Mesenchymal stem cell (in vitro differentiated cells and primary cell): ENCODE measurements at regions not wholly inside any gene's neighbourhood (a gene's known extent, or its start where the extent isn't known, plus 50 kb on each side); places are given as distances from the start of the nearest gene placed in this dataset.

Experiments used
- DNase-seq: peaks from one replicate; pipeline ENCODE4 v3.0.0-alpha.2; 2013
- H2AFZ ChIP-seq: one replicate; pipeline ENCODE4 v1.6.1; 2013; ENCODE audit warnings: low read depth, mild to moderate bottlenecking, control low read depth, inconsistent platforms, low read length, moderate library complexity
- H2AK5ac ChIP-seq: 2 replicates; pipeline ENCODE4 v1.6.1; 2013; ENCODE audit warnings: low read length, moderate library complexity, mild to moderate bottlenecking, inconsistent platforms; ENCODE audit not compliant: severe bottlenecking
- H2BK120ac ChIP-seq: one replicate; pipeline ENCODE4 v1.6.1; 2013; ENCODE audit warnings: low read depth, mild to moderate bottlenecking, inconsistent platforms, low read length, moderate library complexity
- H2BK12ac ChIP-seq, 2 experiments: one replicate each; pipeline ENCODE4 v1.6.1; 2013; ENCODE audit warnings: inconsistent platforms in 2 of 2, low read length in 2 of 2, mild to moderate bottlenecking in 2 of 2, moderate library complexity in 2 of 2, control low read depth in 1 of 2
- H2BK15ac ChIP-seq: one replicate; pipeline ENCODE4 v1.6.1; 2013; ENCODE audit warnings: mild to moderate bottlenecking, low read depth, inconsistent platforms; ENCODE audit not compliant: poor library complexity, severe bottlenecking
- H2BK5ac ChIP-seq: 2 replicates; pipeline ENCODE4 v1.6.1; 2013; ENCODE audit warnings: low read depth, mild to moderate bottlenecking, low read length, control low read depth, inconsistent platforms; ENCODE audit not compliant: poor library complexity, severe bottlenecking
- H3K14ac ChIP-seq, 2 experiments: one replicate each; pipeline ENCODE4 v1.6.1; 2013; ENCODE audit warnings: inconsistent platforms in 2 of 2, low read length in 2 of 2, control low read depth in 1 of 2, mild to moderate bottlenecking in 1 of 2, moderate library complexity in 1 of 2
- H3K18ac ChIP-seq, 2 experiments: one replicate each; pipeline ENCODE4 v1.6.1; 2013; ENCODE audit warnings: inconsistent platforms in 2 of 2, low read length in 2 of 2, control low read depth in 1 of 2, low read depth in 1 of 2, mild to moderate bottlenecking in 1 of 2
- H3K23ac ChIP-seq, 2 experiments: one replicate each; pipeline ENCODE4 v1.6.1; 2013; ENCODE audit warnings: inconsistent platforms in 2 of 2, low read length in 2 of 2, mild to moderate bottlenecking in 2 of 2, moderate library complexity in 2 of 2, control low read depth in 1 of 2
- H3K27ac ChIP-seq: 2 replicates; pipeline ENCODE4 v1.5.1; 2013; ENCODE audit warnings: mild to moderate bottlenecking, moderate library complexity, low read length, control low read depth, inconsistent platforms; ENCODE audit not compliant: poor library complexity, severe bottlenecking
- H3K27me3 ChIP-seq, 2 experiments: 2 replicates each; pipeline versions ENCODE4 v1.6.1 to v1.7.0; 2013; ENCODE audit warnings: low read length in 2 of 2, mild to moderate bottlenecking in 2 of 2, moderate library complexity in 2 of 2, control low read depth in 1 of 2, inconsistent platforms in 1 of 2; ENCODE audit not compliant: control insufficient read depth in 1 of 2, insufficient read depth in 1 of 2
- H3K36me3 ChIP-seq, 2 experiments: 2 replicates each; pipeline versions ENCODE4 v1.6.1 to v1.7.0; 2013; ENCODE audit warnings: low read length in 2 of 2, control low read depth in 1 of 2, inconsistent platforms in 1 of 2, low read depth in 1 of 2, mild to moderate bottlenecking in 1 of 2; ENCODE audit not compliant: insufficient read depth in 2 of 2, control insufficient read depth in 1 of 2
- H3K4ac ChIP-seq, 2 experiments: one replicate each; pipeline ENCODE4 v1.6.1; 2013; ENCODE audit warnings: inconsistent platforms in 2 of 2, low read length in 2 of 2, mild to moderate bottlenecking in 2 of 2, moderate library complexity in 2 of 2, control low read depth in 1 of 2, low read depth in 1 of 2
- H3K4me1 ChIP-seq: 2 replicates; pipeline ENCODE4 v1.6.1; 2013; ENCODE audit warnings: low read depth, low read length, control low read depth; ENCODE audit not compliant: control insufficient read depth, insufficient read depth
- H3K4me2 ChIP-seq: 2 replicates; pipeline ENCODE4 v1.6.1; 2013; ENCODE audit warnings: low read length, mild to moderate bottlenecking, inconsistent platforms; ENCODE audit not compliant: poor library complexity, severe bottlenecking
- H3K4me3 ChIP-seq, 2 experiments: 2 replicates each; pipeline versions ENCODE4 v1.5.1 to v1.7.0; 2013; ENCODE audit warnings: low read length in 2 of 2, mild to moderate bottlenecking in 2 of 2, control low read depth in 1 of 2, low read depth in 1 of 2; ENCODE audit not compliant: insufficient read depth in 1 of 2
- H3K79me1 ChIP-seq: replicated peaks from 2 replicates; pipeline ENCODE4 v1.6.1; 2013; ENCODE audit warnings: mild to moderate bottlenecking, control low read depth, low read length, inconsistent platforms; ENCODE audit not compliant: poor library complexity, severe bottlenecking
- H3K9ac ChIP-seq: 2 replicates; pipeline ENCODE4 v1.7.0; 2013; ENCODE audit warnings: mild to moderate bottlenecking, low read length, moderate library complexity
- H3K9me3 ChIP-seq: 2 replicates; pipeline ENCODE4 v1.7.0; 2013; ENCODE audit warnings: mild to moderate bottlenecking, low read length; ENCODE audit not compliant: control insufficient read depth
- H4K8ac ChIP-seq: one replicate; pipeline ENCODE4 v1.6.1; 2013; ENCODE audit warnings: inconsistent platforms, mild to moderate bottlenecking, low read length, moderate library complexity
- H4K91ac ChIP-seq: one replicate; pipeline ENCODE4 v1.6.1; 2013; ENCODE audit warnings: mild to moderate bottlenecking, low read length, inconsistent platforms
- WGBS: methylation state at CpG from one replicate; pipeline ENCODE4 v1.1.7; 2013; ENCODE audit warnings: mixed read lengths; 5-methylcytosine and 5-hydroxymethylcytosine counted together

DNA sequence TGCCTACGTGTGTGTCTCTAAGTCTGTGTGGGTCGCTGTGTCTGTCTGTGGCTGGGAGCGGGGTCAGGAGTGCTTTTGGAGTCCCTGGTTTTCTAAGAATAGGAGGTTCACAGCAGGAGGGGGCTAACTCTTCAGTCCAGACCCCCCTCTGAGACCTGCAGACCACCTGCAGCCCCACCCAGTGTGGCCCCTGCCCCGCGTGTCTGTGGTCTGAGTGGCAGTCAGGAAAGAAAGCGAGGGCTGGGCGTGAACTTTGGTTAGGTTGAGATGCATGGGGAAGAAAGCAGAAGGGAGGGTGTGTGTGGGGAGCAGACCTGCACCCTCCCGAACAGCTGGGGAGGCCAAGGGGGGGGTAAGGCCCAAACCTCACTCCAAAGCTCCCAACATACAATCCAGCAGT is 144.9 kb upstream of the TPM1 start:
- Histone ChIP-seq H4K8ac (peak overlapping the region; percentile 84), H3K4me2 (peak overlapping the region; percentile 44), H2BK120ac (peak overlapping the region; percentile 98), H3K79me1 (peaks cover 2% of the 10 kb centered on the region), H3K4me1 (peaks cover 26% of the 10 kb centered on the region), H3K27me3 (no peaks in the 10 kb centered on the region), H3K14ac (peak overlapping the region in 1 of 2 experiments; percentile 13), H2AK5ac (peak overlapping the region; percentile 96), H3K18ac (peak overlapping the region; percentile 77 to 86), H2BK12ac (peak overlapping the region; percentile 66 to 99), H2BK5ac (peak overlapping the region; percentile 96), H3K36me3 (no peaks in the 10 kb centered on the region), H3K9me3 (no peaks in the 10 kb centered on the region), H4K91ac (peak overlapping the region; percentile 90), H3K4ac (peak overlapping the region; percentile 19 to 95), H3K27ac (peak overlapping the region; percentile 99), H2BK15ac (peak overlapping the region; percentile 12), H3K4me3 (no peak overlapping the region), H3K23ac (no peak overlapping the region), H3K9ac (peak overlapping the region; percentile 50), H2AFZ (no peak overlapping the region)
- DNase-seq: no peak
- WGBS: 78% methylated on average over 8 of the region's 8 CpGs

DNA sequence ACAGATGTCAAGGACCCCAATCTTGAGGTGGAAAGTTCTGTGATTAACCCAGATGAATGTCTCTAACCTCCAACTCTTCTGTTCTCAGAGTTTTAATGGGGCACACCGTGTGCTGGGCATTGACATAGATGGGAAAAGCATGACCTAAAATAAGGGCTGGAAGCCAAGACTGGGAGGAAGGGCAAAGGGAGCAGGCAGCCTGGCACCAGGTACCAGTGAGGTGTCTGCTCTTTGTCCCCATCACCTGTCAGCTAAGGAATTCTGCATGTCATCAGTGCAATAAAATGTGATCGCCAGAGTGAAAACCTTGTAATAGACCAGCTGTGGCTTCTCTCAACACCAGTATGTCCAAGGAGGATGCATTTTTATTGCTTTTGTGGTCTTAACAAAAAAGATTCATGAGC is 143.5 kb upstream of the TPM1 start:
- Histone ChIP-seq H3K4me3 (no peak overlapping the region), H3K4me1 (peaks cover 30% of the 10 kb centered on the region), H4K8ac (no peak overlapping the region), H2BK12ac (peak overlapping the region in 1 of 2 experiments; percentile 23), H3K27ac (no peak overlapping the region), H3K4me2 (no peak overlapping the region), H3K9me3 (no peaks in the 10 kb centered on the region), H2BK15ac (no peak overlapping the region), H3K79me1 (peaks cover 2% of the 10 kb centered on the region), H3K9ac (no peak overlapping the region), H2AFZ (no peak overlapping the region), H2BK120ac (no peak overlapping the region), H3K14ac (no peak overlapping the region), H2BK5ac (no peak overlapping the region), H2AK5ac (peak overlapping the region; percentile 29), H3K18ac (no peak overlapping the region), H3K4ac (no peak overlapping the region), H4K91ac (no peak overlapping the region), H3K36me3 (no peaks in the 10 kb centered on the region), H3K27me3 (no peaks in the 10 kb centered on the region), H3K23ac (no peak overlapping the region)
- no peak for DNase-seq
- 63% methylated on average over 2 of the region's 2 CpGs for WGBS

DNA sequence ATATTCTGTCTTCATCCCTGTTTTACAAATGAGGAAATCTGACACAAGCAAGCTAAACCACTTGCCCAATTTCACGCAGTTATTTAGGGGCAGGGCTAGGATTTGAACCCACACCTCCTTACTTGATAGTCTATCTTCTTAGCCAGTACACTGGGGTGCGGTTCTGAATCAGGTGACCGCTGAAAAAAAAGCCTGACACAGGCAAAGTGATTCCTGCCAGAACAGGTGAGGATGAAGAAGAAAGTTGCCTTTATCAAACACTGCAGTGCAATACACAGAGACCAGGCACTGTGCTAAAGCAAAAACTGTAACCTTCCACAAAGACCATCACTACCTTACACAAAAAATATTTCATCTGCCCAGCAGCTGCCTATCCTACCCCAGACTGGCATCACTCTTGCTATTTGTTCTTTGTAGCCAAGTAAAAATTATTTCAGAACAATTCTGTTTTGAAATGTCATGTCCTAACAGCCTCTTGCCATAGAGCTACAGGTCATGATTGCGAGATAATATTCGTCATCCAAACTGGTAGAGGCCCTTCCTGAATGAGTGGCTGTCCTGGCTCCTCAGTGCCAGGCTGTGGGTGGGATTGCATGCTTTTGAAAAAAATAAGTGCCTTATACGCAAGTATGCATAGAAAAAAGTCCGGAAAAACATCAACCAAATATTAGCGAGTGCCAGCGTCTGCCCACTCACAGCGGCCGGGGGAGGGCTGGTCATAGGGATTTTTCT is 142.3 kb upstream of the TPM1 start:
- H2BK120ac ChIP-seq: no peak overlapping the region
- H3K27ac ChIP-seq: no peak overlapping the region

DNA sequence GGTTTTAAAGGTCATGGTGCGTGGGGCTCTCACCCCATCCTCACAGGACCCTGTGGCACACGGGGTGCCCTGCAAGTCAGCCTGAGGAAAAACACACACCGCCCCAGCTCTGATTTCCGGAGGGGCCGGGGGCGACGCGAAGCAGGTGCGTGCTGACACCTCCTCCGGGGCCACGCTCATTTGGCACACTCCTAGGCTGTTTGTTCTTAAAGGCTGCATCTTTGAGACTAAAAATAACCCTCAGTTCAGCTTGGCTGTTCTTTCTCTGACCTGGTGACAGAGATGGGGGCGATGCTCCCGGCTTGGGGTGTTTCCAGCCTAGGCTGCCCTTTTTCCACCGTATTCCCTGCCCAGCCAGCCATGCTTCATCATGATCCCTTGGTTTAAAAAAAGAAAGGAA is 141.5 kb upstream of the TPM1 start:
- Histone ChIP-seq H2BK15ac (no peak overlapping the region), H3K79me1 (peaks cover 2% of the 10 kb centered on the region), H3K4ac (no peak overlapping the region), H3K9me3 (no peaks in the 10 kb centered on the region), H3K4me2 (no peak overlapping the region), H2AK5ac (peak overlapping the region; percentile 88), H3K4me1 (peaks cover 27% of the 10 kb centered on the region), H2BK120ac (no peak overlapping the region), H4K91ac (peak overlapping the region; percentile 14), H2BK5ac (no peak overlapping the region), H3K9ac (no peak overlapping the region), H4K8ac (peak overlapping the region; percentile 69), H2AFZ (no peak overlapping the region), H3K18ac (peak overlapping the region in 1 of 2 experiments; percentile 59), H3K27ac (no peak overlapping the region), H2BK12ac (peak overlapping the region; percentile 18 to 21), H3K23ac (no peak overlapping the region), H3K4me3 (no peak overlapping the region), H3K14ac (no peak overlapping the region), H3K27me3 (no peaks in the 10 kb centered on the region), H3K36me3 (no peaks in the 10 kb centered on the region)
- no peak for DNase-seq
- WGBS: 94% methylated on average over 13 of the region's 14 CpGs

More for the DNA sequence above, 142.3 kb upstream of the TPM1 start:
- DNase-seq: peak; percentile 32
- Histone ChIP-seq H2BK5ac (no peak overlapping the region), H2AK5ac (peak overlapping the region; percentile 76), H3K36me3 (no peaks in the 10 kb centered on the region), H3K18ac (no peak overlapping the region), H3K4me1 (peaks cover 29% of the 10 kb centered on the region), H3K4me2 (no peak overlapping the region), H2AFZ (no peak overlapping the region), H2BK15ac (no peak overlapping the region), H3K14ac (no peak overlapping the region), H3K4ac (no peak overlapping the region), H3K9ac (no peak overlapping the region), H3K9me3 (no peaks in the 10 kb centered on the region), H3K23ac (no peak overlapping the region), H3K27me3 (no peaks in the 10 kb centered on the region), H3K79me1 (peaks cover 2% of the 10 kb centered on the region), H2BK12ac (no peak overlapping the region), H4K8ac (no peak overlapping the region), H3K4me3 (no peak overlapping the region), H4K91ac (no peak overlapping the region)
- WGBS: 90% methylated on average over 10 of the region's 11 CpGs
